H1 (cell line): ENCODE measurements at regions not wholly inside any gene's neighbourhood (a gene's known extent, or its start where the extent isn't known, plus 50 kb on each side); places are given as distances from the start of the nearest gene placed in this dataset.

Experiments
- CTCF ChIA-PET: fragments of 300-600 bp; sonication (Branson Sonifier 250); formaldehyde crosslinking; loops from one replicate; lab custom pipeline; 2021; ENCODE audit not compliant: partially characterized antibody; lab: Charles Lee
- POLR2A ChIA-PET: fragments of 300-600 bp; sonication (Branson Sonifier 250); formaldehyde crosslinking; loops from one replicate; lab custom pipeline; 2021; ENCODE audit warnings: inconsistent platforms; ENCODE audit not compliant: partially characterized antibody; lab: Charles Lee
- DNase-seq, 2 experiments: peaks; one replicate each; pipeline versions ENCODE4 v3.0.0 to v3.0.0-alpha.2; 2010 to 2022; ENCODE audit warnings: low spot score in 2 of 2, low read depth in 1 of 2, mixed read lengths in 1 of 2
- FAIRE-seq: peaks from 2 replicates; lab custom pipeline; 2011; peaks lifted over from hg19 to GRCh38; lab: Jason Lieb, UNC
- H2AFZ ChIP-seq: 2 replicates; pipeline ENCODE4 v1.8.1; 2012; ENCODE audit warnings: low read length, inconsistent platforms
- H2AK5ac ChIP-seq: 2 replicates; pipeline ENCODE4 v1.6.1; 2013; ENCODE audit warnings: low read depth, low read length
- H2BK120ac ChIP-seq: replicated peaks from 2 replicates; pipeline ENCODE3; 2013; ENCODE audit warnings: low read depth, low read length, inconsistent platforms
- H2BK12ac ChIP-seq: 2 replicates; pipeline ENCODE4 v1.6.1; 2013; ENCODE audit warnings: low read depth, low read length
- H2BK15ac ChIP-seq: 2 replicates; pipeline ENCODE4 v1.6.1; 2013; ENCODE audit warnings: low read length
- H2BK20ac ChIP-seq: 2 replicates; pipeline ENCODE4 v1.6.1; 2013; ENCODE audit warnings: low read length
- H2BK5ac ChIP-seq: 2 replicates; pipeline ENCODE4 v1.6.1; 2013; ENCODE audit warnings: low read depth, low read length
- H3K14ac ChIP-seq: 2 replicates; pipeline ENCODE4 v1.6.1; 2013; ENCODE audit warnings: inconsistent platforms; ENCODE audit not compliant: insufficient read length
- H3K18ac ChIP-seq: 2 replicates; pipeline ENCODE4 v1.6.1; 2013; ENCODE audit warnings: low read length; ENCODE audit errors: extremely low read depth
- H3K23ac ChIP-seq: 2 replicates; pipeline ENCODE4 v1.6.1; 2013; ENCODE audit warnings: inconsistent platforms; ENCODE audit not compliant: insufficient read length
- H3K23me2 ChIP-seq: 2 replicates; pipeline ENCODE4 v1.6.1; 2013; ENCODE audit warnings: low read depth, low read length
- H3K27ac ChIP-seq: 2 replicates; pipeline ENCODE4 v1.6.1; 2011; ENCODE audit warnings: low read depth, low read length, inconsistent platforms
- H3K27me3 ChIP-seq, 4 experiments: replicated peaks in 1 of 4; 1 replicate in 1 of 4; 2 replicates in 3 of 4; pipeline versions ENCODE4 v1.6.1 to v1.8.1; 2011 to 2013; ENCODE audit warnings: low read length in 3 of 4, mild to moderate bottlenecking in 3 of 4, inconsistent platforms in 2 of 4, mixed read lengths in 2 of 4, moderate library complexity in 1 of 4; ENCODE audit not compliant: control insufficient read depth in 3 of 4, insufficient read depth in 3 of 4; ENCODE audit errors: extremely low read depth in 1 of 4
- H3K36me3 ChIP-seq, 4 experiments: 2 replicates each; pipeline versions ENCODE4 v1.6.1 to v1.8.1; 2011 to 2013; ENCODE audit warnings: mild to moderate bottlenecking in 4 of 4, low read length in 3 of 4, moderate library complexity in 2 of 4, control low read depth in 1 of 4, inconsistent platforms in 1 of 4; ENCODE audit not compliant: insufficient read depth in 4 of 4, control insufficient read depth in 2 of 4
- H3K4ac ChIP-seq: replicated peaks from 2 replicates; pipeline ENCODE3; 2013; ENCODE audit warnings: low read length, low read depth, mixed read lengths, inconsistent platforms; ENCODE audit not compliant: insufficient read length
- H3K4me1 ChIP-seq, 4 experiments: replicated peaks in 1 of 4; 1 replicate in 1 of 4; 2 replicates in 3 of 4; pipeline versions ENCODE4 v1.6.1 to v1.8.1; 2011 to 2013; ENCODE audit warnings: low read length in 3 of 4, inconsistent platforms in 2 of 4, mixed read lengths in 1 of 4; ENCODE audit not compliant: insufficient read depth in 4 of 4, control insufficient read depth in 3 of 4
- H3K4me2 ChIP-seq, 2 experiments: 2 replicates each; pipeline versions ENCODE4 v1.6.1 to v1.8.1; 2011 to 2013; ENCODE audit warnings: low read depth in 2 of 2, low read length in 2 of 2, control low read depth in 1 of 2, inconsistent platforms in 1 of 2, mild to moderate bottlenecking in 1 of 2; ENCODE audit not compliant: insufficient read depth in 1 of 2
- H3K4me3 ChIP-seq, 4 experiments: fragments of 200-600, 300-600 bp in 1 of 4; sonication (generic), shearing (Covaris generic), sonication (Bioruptor Twin) in 1 of 4; 2 replicates each; pipeline versions ENCODE4 v1.5.1 to v1.8.1; 2011 to 2016; ENCODE audit warnings: low read length in 4 of 4, low read depth in 3 of 4, control low read depth in 2 of 4, inconsistent platforms in 2 of 4, mild to moderate bottlenecking in 2 of 4, mixed read lengths in 1 of 4, moderate library complexity in 1 of 4; ENCODE audit not compliant: insufficient read depth in 2 of 4; ENCODE audit errors: extremely low read depth in 1 of 4
- H3K56ac ChIP-seq: replicated peaks from 2 replicates; pipeline ENCODE3; 2013; ENCODE audit warnings: low read depth, mild to moderate bottlenecking, mixed read lengths, low read length, inconsistent platforms; ENCODE audit not compliant: insufficient read length
- H3K79me1 ChIP-seq: 2 replicates; pipeline ENCODE4 v1.6.1; 2013; ENCODE audit warnings: low read depth, low read length, control low read depth
- H3K79me2 ChIP-seq, 2 experiments: 2 replicates each; pipeline versions ENCODE4 v1.6.1 to v1.8.1; 2012 to 2013; ENCODE audit warnings: low read length in 2 of 2, mild to moderate bottlenecking in 2 of 2, inconsistent platforms in 1 of 2; ENCODE audit not compliant: insufficient read depth in 2 of 2, control insufficient read depth in 1 of 2
- H3K9ac ChIP-seq, 4 experiments: replicated peaks in 1 of 4; 1 replicate in 1 of 4; 2 replicates in 3 of 4; pipeline versions ENCODE4 v1.6.1 to v1.8.1; 2011 to 2013; ENCODE audit warnings: low read depth in 3 of 4, low read length in 3 of 4, control low read depth in 2 of 4, mild to moderate bottlenecking in 2 of 4, moderate library complexity in 2 of 4, inconsistent platforms in 1 of 4; ENCODE audit errors: extremely low read depth in 1 of 4
- H3K9me3 ChIP-seq, 2 experiments: 2 replicates each; pipeline versions ENCODE4 v1.6.1 to v1.8.1; 2012 to 2013; ENCODE audit warnings: mild to moderate bottlenecking in 2 of 2, moderate library complexity in 2 of 2, control low read depth in 1 of 2, inconsistent platforms in 1 of 2, low read depth in 1 of 2, low read length in 1 of 2, mixed read lengths in 1 of 2; ENCODE audit not compliant: insufficient read depth in 2 of 2
- H4K20me1 ChIP-seq, 2 experiments: replicated peaks in 1 of 2; 2 replicates each; pipeline versions ENCODE3 to v1.8.1; 2011 to 2013; ENCODE audit warnings: inconsistent platforms in 2 of 2, low read length in 2 of 2, mild to moderate bottlenecking in 1 of 2; ENCODE audit not compliant: insufficient read depth in 2 of 2, control insufficient read depth in 1 of 2
- H4K5ac ChIP-seq: 2 replicates; pipeline ENCODE4 v1.6.1; 2013; ENCODE audit warnings: low read length, low read depth, mixed read lengths, inconsistent platforms; ENCODE audit not compliant: insufficient read length
- H4K8ac ChIP-seq: 2 replicates; pipeline ENCODE4 v1.8.0; 2013; ENCODE audit warnings: mild to moderate bottlenecking, moderate library complexity, low read length, inconsistent platforms; ENCODE audit not compliant: insufficient read depth; ENCODE audit errors: extremely low read depth
- H4K91ac ChIP-seq: replicated peaks from 2 replicates; pipeline ENCODE3; 2013; ENCODE audit warnings: low read length, mixed read lengths, inconsistent platforms; ENCODE audit not compliant: insufficient read length
- ATF2 ChIP-seq: IDR thresholded peaks from 2 replicates; pipeline ENCODE4 v1.6.1; 2012; ENCODE audit warnings: low read length, inconsistent platforms
- CHD1 ChIP-seq: IDR thresholded peaks from 2 replicates; pipeline ENCODE4 v1.6.1; 2012; ENCODE audit warnings: low read depth, low read length, improper control_type of control experiment
- CHD2 ChIP-seq: IDR thresholded peaks from 2 replicates; pipeline ENCODE4 v1.6.1; 2012; ENCODE audit warnings: low read length, improper control_type of control experiment
- MAX ChIP-seq: IDR thresholded peaks from 2 replicates; pipeline ENCODE4 v1.6.1; 2012; ENCODE audit warnings: inconsistent platforms
- POLR2A ChIP-seq, 2 experiments: IDR thresholded peaks; 1 replicate in 1 of 2; 2 replicates in 1 of 2; pipeline ENCODE4 v1.6.1; 2011; ENCODE audit warnings: low read depth in 2 of 2, low read length in 2 of 2, mild to moderate bottlenecking in 2 of 2; ENCODE audit errors: control extremely low read depth in 1 of 2
- POLR2AphosphoS5 ChIP-seq: IDR thresholded peaks from 2 replicates; pipeline ENCODE4 v1.6.1; 2011; ENCODE audit warnings: low read depth, low read length
- RFX5 ChIP-seq: IDR thresholded peaks from 2 replicates; pipeline ENCODE4 v1.6.1; 2011; ENCODE audit warnings: low read depth, low read length, improper control_type of control experiment, borderline replicate concordance
- RNF2 ChIP-seq: fragments of 200-900, 300-1000 bp; sonication (generic); IDR thresholded peaks from 2 replicates; pipeline ENCODE4 v1.7.1; 2016; ENCODE audit warnings: borderline replicate concordance, low read depth, mild to moderate bottlenecking, antibody characterized with exemption, low read length; ENCODE audit not compliant: poor library complexity, severe bottlenecking; ENCODE audit errors: missing control alignments
- RXRA ChIP-seq: IDR thresholded peaks from 2 replicates; pipeline ENCODE4 v1.6.1; 2011; ENCODE audit warnings: low read depth, mild to moderate bottlenecking, low read length, moderate library complexity; ENCODE audit not compliant: insufficient read depth
- TCF12 ChIP-seq: IDR thresholded peaks from 2 replicates; pipeline ENCODE4 v1.6.1; 2011; ENCODE audit warnings: low read depth, mild to moderate bottlenecking, low read length
- ZNF274 ChIP-seq: IDR thresholded peaks from 2 replicates; pipeline ENCODE4 v1.7.0; 2012; ENCODE audit warnings: low read length, borderline replicate concordance; ENCODE audit errors: extremely low read depth
- WGBS, 2 experiments: shearing (Covaris generic) in 1 of 2; methylation state at CpG; one replicate each; pipeline versions ENCODE4 v1.1.6 to v1.1.7; 2013 to 2015; ENCODE audit warnings: low lambda C conversion rate in 2 of 2, mixed read lengths in 2 of 2, inconsistent platforms in 1 of 2, low coverage in 1 of 2, missing lambda C conversion rate in 1 of 2; ENCODE audit not compliant: insufficient replicate concordance in 2 of 2, insufficient coverage in 1 of 2, insufficient read length in 1 of 2; ENCODE audit errors: extremely low coverage in 1 of 2, missing lambda C conversion rate in 1 of 2; 5-methylcytosine and 5-hydroxymethylcytosine counted together

- Histone ChIP-seq H2AK5ac (no peak overlapping the region), H3K4me2 (no peak overlapping the region), H3K36me3 (peaks cover 0 to 6% (median 0%) of the 10 kb centered on the region in 4 experiments; a peak in 3 of 8 replicates), H2AFZ (no peak overlapping the region), H3K23ac (no peak overlapping the region), H2BK15ac (no peak overlapping the region), H3K23me2 (no peaks in the 10 kb centered on the region), H4K5ac (no peak overlapping the region), H2BK5ac (no peak overlapping the region), H3K4ac (no peak overlapping the region), H3K27me3 (no peaks in the 10 kb centered on the region), H3K14ac (no peak overlapping the region), H2BK12ac (no peak overlapping the region), H3K79me2 (no peaks in the 10 kb centered on the region), H3K18ac (no peak overlapping the region), H3K27ac (no peak overlapping the region), H3K56ac (no peak overlapping the region), H4K91ac (no peak overlapping the region), H4K20me1 (no peaks in the 10 kb centered on the region), H3K4me3 (no peak overlapping the region), H3K9me3 (peaks cover 10 to 16% of the 10 kb centered on the region in 2 experiments), H3K4me1 (peaks cover 0 to 5% (median under 1%) of the 10 kb centered on the region in 4 experiments; a peak in 2 of 7 replicates), H2BK20ac (no peak overlapping the region), H2BK120ac (no peak overlapping the region), H4K8ac (no peak overlapping the region), H3K9ac (no peak overlapping the region), H3K79me1 (no peaks in the 10 kb centered on the region)
- 89% methylated on average over 4 of the region's 4 CpGs; no CpG with 5 or more reads in 1 of the 2 experiments for WGBS, 2 experiments
- DNase-seq, result no peak
- ChIA-PET POLR2A (no interaction called here), CTCF (no interaction called here)
- no peak for FAIRE-seq
- no peak for TF ChIP-seq CHD2
- TF ChIP-seq CHD1, result no peak
- TF ChIP-seq POLR2A (IDR thresholded peaks at IDR 0.05; ENCODE audit: control extremely low read depth in 1 of 2, low read depth in 2 of 2, low read length in 2 of 2), result no peak
- no peak for TF ChIP-seq TCF12
- no peak for TF ChIP-seq MAX
- TF ChIP-seq POLR2AphosphoS5, result no peak
- no peak for TF ChIP-seq RXRA
- TF ChIP-seq RNF2, result no peak
- TF ChIP-seq ZNF274, result no peak
- no peak for TF ChIP-seq ATF2
- TF ChIP-seq RFX5, result no peak
These were observed 123.8 kb upstream of the DAZL start for GRCh38 chr3:16728770-16729745.
